Fibroblast of lung (primary cell): ENCODE measurements at regions not wholly inside any gene's neighbourhood (a gene's known extent, or its start where the extent isn't known, plus 50 kb on each side); places are given as distances from the start of the nearest gene placed in this dataset.

Source experiments
- CTCF ChIP-seq, 2 donors: IDR thresholded peaks in 1 of 2; conservative IDR thresholded peaks in 1 of 2; 1 replicate in 1 of 2; 2 replicates in 1 of 2; pipeline ENCODE4 v1.5.1; 2011 to 2012; ENCODE audit warnings: low read length in 2 of 2, control low read depth in 1 of 2, inconsistent platforms in 1 of 2, low read depth in 1 of 2, mild to moderate bottlenecking in 1 of 2
- EZH2 ChIP-seq: IDR thresholded peaks from 2 replicates; pipeline ENCODE4 v1.5.1; 2012; ENCODE audit warnings: low read length, control low read depth, mild to moderate bottlenecking; ENCODE audit errors: missing control alignments

- no peak for TF ChIP-seq CTCF (conservative IDR thresholded peaks at IDR 0.05 in 1 of 2, IDR thresholded peaks at IDR 0.05 in 1 of 2; ENCODE audit: low read depth in 1 of 2, low read length in 2 of 2)
- no peak for TF ChIP-seq EZH2
These were observed 113.4 kb downstream of the FBXO8 start for GRCh38 chr4:174170091-174170490.
